ENCODE measurements at regions not wholly inside any gene's neighbourhood (a gene's known extent, or its start where the extent isn't known, plus 50 kb on each side); places are given as distances from the start of the nearest gene placed in this dataset.
"Not testable (repeated sequence)": the region's sequence is repeated elsewhere in the genome, so short reads cannot be mapped to it uniquely, and the experiment has no call there.

- H3K4me3 ChIP-seq (ENCODE audit: low read depth, low read length) = no peak overlapping the region
Observed at GRCh38 chr12:94863321-94864035, 140.0 kb downstream of the NDUFA12 start.

- H3K4me3 ChIP-seq (ENCODE audit: low read depth, low read length) = no peak overlapping the region
Observed at GRCh38 chr12:94862421-94862820, 141.1 kb downstream of the NDUFA12 start.

DNA sequence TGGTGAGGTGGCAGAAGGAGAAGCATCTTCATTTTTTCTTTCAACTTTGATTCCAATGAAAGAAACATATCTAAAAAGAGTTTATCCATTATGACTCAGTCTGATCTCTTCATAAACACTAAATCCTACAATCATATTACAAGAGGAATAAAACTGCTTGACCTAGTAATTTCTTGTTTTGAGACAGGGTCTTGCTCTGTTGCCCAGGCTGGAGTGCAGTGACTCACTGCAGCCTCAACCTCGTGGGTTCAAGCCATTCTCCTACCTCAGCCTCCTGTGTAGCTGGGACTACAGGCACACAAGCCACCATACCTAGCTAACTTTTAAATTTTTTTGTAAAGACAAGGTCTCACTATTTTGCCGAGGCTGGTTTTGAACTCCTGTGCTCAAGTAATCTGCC is 147.2 kb downstream of the NDUFA12 start:
- H3K4me3 ChIP-seq (ENCODE audit: low read depth, low read length) = no peak overlapping the region

- H3K4me3 ChIP-seq (ENCODE audit: low read depth, low read length) = no peak overlapping the region
Observed at GRCh38 chr12:94855853-94856252, 147.6 kb downstream of the NDUFA12 start.

DNA sequence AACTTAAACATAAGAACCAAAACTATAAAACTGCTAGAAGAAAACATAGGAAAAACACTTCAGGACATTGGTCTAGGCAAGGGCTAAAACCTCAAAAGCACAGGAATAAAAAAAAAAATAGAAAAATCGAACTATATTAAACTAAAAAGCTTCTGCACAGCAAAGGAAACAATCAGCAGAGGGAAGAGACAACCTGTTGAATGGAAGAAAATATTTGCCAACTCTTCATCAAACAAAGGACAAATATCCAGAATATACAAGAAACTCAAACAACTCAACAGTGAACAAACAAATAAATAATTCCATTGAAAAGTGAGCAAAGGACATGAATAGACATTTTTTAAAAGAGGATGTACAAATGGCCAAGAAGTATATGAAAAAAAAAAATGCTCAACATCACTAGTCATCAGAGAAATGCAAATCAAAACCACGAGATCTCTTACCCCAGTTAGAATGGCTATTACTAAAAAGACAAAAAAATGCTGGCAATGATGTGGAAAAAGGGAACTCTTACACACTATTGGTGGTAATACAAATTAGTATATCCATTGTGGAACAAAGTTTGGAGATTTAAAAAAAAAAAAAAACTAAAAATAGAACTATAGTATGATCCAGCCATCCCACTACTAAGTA is 152.0 kb downstream of the NDUFA12 start:
- no peak overlapping the region for H3K4me3 ChIP-seq (ENCODE audit: low read depth, low read length)

DNA sequence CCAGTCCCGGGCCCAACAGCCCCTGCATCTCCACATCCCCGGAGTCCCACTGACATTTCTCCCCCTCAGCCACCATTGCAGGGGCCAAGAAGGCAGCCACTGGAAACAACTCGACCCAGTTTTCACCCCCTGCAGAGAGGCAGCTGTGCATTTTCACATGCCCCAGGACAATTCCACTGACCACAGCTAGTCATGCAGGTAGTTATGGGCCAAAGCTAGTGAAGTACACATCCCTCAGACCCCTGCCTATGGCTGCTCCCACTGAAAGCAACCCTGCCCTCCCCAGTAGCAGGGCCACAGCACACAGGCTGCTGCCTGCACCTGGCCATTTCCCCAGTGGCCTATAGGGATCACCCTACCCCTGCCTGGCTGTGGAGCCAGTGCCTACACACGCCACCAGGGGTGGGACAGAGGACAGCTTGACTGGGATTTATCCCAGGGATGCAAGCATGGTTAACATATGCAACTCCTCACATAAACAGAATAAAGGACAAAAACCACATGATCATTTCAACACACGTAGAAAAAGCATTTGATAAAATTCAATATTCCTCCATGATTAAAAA is 154.0 kb downstream of the NDUFA12 start:
- no peak overlapping the region for H3K4me3 ChIP-seq (ENCODE audit: low read depth, low read length)

GRCh38 chr12:94848966-94849365 is 154.5 kb downstream of the NDUFA12 start:
- no peak overlapping the region for H3K4me3 ChIP-seq (ENCODE audit: low read depth, low read length)

GRCh38 chr12:94845110-94845509 is 158.4 kb downstream of the NDUFA12 start:
- no peak overlapping the region for H3K4me3 ChIP-seq (ENCODE audit: low read depth, low read length)

DNA sequence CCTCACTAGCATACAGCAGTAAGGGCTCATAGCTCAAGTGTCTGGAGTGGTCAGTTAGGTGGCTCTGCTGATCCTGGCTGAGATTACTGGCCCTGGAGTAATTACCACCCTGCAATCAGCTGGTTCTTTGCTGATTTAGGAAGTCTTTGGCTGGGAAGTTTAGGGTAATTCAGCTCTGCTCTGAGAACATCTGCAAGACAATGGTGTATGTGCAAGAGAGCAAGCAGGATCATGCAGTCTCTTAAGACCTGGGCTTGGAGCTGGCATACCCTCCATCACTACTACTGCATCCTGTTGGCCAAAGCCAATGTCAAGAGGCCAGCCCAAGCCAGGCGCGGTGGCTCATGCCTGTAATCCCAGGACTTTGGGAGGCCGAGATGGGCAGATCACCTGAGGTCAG is 159.0 kb downstream of the NDUFA12 start:
- H3K4me3 ChIP-seq (ENCODE audit: low read depth, low read length) = no peak overlapping the region

GRCh38 chr12:94841904-94842610 is 161.4 kb downstream of the NDUFA12 start:
- H3K4me3 ChIP-seq (ENCODE audit: low read depth, low read length) = no peak overlapping the region

DNA sequence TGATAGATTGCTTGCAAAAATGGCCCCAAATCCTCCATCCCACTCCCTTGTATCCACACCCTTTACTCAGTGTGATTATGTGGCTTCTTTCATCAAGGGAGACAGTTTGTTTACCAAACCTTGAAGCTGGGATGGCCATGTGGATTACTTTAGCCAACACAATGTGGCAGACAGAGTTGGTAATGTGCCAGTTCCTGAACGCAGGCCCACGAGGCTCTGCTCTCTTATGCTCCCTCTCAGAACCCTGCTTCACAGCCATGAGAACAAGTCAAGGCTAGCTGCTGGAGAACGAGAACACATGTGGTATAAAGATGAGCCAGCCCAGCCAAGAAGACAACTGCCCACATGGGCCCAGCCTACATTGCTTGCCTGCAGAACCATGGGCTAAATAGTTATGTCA is 162.3 kb downstream of the NDUFA12 start:
- no peak overlapping the region for H3K4me3 ChIP-seq (ENCODE audit: low read depth, low read length)

DNA sequence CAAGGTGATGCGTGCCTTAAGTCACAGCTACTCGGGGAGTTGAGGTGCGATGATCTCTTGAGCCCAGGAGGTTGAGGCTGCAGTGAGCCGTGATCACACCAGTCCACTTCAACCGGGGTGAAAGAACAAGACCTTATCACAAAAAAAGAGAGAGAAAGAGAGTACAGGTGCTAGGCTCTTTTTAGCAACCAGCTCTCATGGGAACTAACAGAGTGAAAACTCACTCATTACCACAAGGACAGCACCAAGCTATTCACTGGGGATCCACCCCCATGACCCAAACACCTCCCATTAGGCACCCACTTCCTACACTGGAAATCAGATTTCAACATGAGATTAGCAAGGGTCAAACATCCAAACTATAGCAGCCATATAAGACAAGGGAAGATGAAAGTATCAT is 164.2 kb downstream of the NDUFA12 start:
- H3K4me3 ChIP-seq (ENCODE audit: low read depth, low read length) = no peak overlapping the region

DNA sequence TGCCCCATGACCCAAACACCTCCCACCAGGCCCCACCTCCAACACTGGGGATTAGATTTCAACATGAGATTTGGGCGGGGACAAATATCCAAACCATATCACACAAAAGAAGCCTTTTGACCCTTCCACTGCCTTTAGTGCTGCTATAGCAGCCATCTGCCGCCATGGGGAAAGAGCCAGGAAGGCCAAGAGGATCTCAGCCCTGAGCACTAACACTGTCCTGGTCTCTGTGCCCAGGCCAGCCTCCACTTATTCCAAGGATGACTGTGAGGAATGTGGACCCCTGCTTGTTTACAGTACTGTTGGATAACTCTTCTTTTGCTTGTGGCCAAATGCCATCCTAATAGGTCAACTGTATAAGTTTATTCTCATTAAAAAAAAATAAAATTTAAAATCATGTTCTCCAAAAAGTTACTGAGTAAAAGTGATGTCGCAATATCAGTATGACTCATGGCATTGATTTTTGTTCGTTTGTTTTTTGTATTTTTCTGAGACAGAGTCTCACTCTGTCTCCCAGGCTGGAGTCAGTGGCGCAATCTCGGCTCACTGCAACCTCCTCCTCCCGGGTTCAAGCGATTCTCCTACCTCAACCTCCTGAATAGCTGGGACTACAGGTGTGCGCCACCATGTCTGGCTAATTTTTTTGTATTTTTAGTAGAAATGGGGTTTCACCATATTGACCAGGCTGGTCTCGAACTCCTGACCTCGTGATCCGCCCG is 166.4 kb downstream of the NDUFA12 start:
- not testable (repeated sequence) for H3K4me3 ChIP-seq (ENCODE audit: low read depth, low read length)

GRCh38 chr12:94834036-94834625 is 169.4 kb downstream of the NDUFA12 start:
- H3K4me3 ChIP-seq (ENCODE audit: low read depth, low read length) = no peak overlapping the region

- no peak overlapping the region for H3K4me3 ChIP-seq (ENCODE audit: low read depth, low read length)
Observed at GRCh38 chr12:94832780-94833681, 170.5 kb downstream of the NDUFA12 start.

- H3K4me3 ChIP-seq (ENCODE audit: low read depth, low read length) = no peak overlapping the region
Observed at GRCh38 chr12:94832105-94832504, 171.4 kb downstream of the NDUFA12 start.

DNA sequence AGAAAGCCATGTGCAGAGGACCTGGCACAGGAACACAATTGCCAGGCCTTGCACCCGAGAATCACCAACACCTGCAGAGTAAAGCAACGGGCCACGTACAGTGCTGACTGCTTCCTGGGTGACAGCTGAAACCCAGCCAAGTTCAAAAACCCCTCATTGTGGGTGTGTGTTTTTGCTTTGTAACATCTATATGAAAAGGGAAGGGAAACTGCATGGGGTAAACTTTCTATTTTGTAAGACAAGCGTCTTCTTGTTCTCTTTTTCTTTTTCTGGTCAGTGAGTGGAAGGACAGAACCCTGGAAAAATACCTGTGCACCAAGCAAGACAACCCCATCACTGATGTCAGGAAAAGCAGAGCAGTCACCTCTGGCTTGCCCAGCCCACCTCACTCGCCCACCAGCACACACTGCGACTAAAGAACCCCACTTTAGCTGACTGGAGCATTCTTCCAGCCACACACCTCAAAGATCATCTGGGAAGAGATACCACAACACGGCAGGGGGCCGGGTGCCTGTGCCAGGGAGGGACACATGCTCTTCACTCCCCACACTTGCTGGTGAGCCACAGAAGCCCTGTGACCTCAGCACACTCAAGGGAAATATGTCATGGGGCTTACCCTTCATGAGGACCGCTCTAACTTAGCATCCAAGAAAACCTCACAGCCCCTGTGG is 172.3 kb downstream of the NDUFA12 start:
- no peak overlapping the region for H3K4me3 ChIP-seq (ENCODE audit: low read depth, low read length)

DNA sequence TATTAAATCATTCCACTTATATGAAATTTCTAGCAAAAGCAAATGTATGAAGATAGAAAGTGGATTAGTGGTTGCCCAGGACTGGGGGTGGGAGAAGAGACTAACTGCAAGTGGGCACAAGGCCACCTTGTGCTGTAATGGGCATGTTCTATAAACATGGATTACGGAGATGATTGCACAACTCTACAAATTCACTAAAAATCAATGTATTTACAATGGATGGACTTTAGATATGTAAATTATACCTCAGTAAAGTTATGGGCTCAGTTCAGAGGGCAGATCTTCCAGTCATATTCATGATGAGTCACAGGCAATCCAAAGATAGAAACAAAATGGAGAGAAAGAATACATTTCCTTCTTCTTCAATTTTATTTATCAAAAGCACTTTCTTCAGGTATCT is 173.9 kb downstream of the NDUFA12 start:
- H3K4me3 ChIP-seq (ENCODE audit: low read depth, low read length) = no peak overlapping the region

- H3K4me3 ChIP-seq (ENCODE audit: low read depth, low read length) = no peak overlapping the region
Observed at GRCh38 chr12:94819011-94819410, 168.7 kb upstream of the TMCC3 start.
